HG03520 (cell line): ENCODE measurements at regions not wholly inside any gene's neighbourhood (a gene's known extent, or its start where the extent isn't known, plus 50 kb on each side); places are given as distances from the start of the nearest gene placed in this dataset.
"Not testable (repeated sequence)": the region's sequence is repeated elsewhere in the genome, so short reads cannot be mapped to it uniquely, and the experiment has no call there.

Experiments
- ATAC-seq: cut with Tn5 transposase; IDR thresholded peaks from one replicate; pipeline ENCODE4 v1.9.1; 2021; ENCODE audit warnings: mild to moderate bottlenecking, moderate library complexity; ENCODE audit not compliant: unreplicated experiment

GRCh38 chr20:1845163-1845523 lies 50.1 kb upstream of the SIRPA start:
- no peak for ATAC-seq

GRCh38 chr20:1844325-1845162 lies 50.7 kb upstream of the SIRPA start:
- peak; percentile 92 for ATAC-seq

- ATAC-seq: no peak
These were observed 52.9 kb upstream of the SIRPA start for GRCh38 chr20:1842281-1842680.

GRCh38 chr20:1841554-1842140 lies 53.6 kb upstream of the SIRPA start:
- no peak for ATAC-seq

GRCh38 chr20:1840817-1841553 lies 54.2 kb upstream of the SIRPA start:
- ATAC-seq: no peak

GRCh38 chr20:1839376-1840317 lies 55.6 kb upstream of the SIRPA start:
- not testable (repeated sequence) for ATAC-seq

GRCh38 chr20:1838556-1839279 lies 56.5 kb upstream of the SIRPA start:
- ATAC-seq: no peak

GRCh38 chr20:1835186-1836035 lies 59.8 kb upstream of the SIRPA start:
- no peak for ATAC-seq

GRCh38 chr20:1833728-1834726 lies 61.2 kb upstream of the SIRPA start:
- ATAC-seq: no peak

GRCh38 chr20:1833216-1833615 lies 62.0 kb upstream of the SIRPA start:
- ATAC-seq: no peak

- no peak for ATAC-seq
These were observed 62.6 kb upstream of the SIRPA start for GRCh38 chr20:1832634-1833033.

- ATAC-seq: no peak
These were observed 63.6 kb upstream of the SIRPA start for GRCh38 chr20:1831606-1832005.

- ATAC-seq: no peak
These were observed 64.1 kb upstream of the SIRPA start for GRCh38 chr20:1831096-1831495.

GRCh38 chr20:1830240-1830639 lies 65.0 kb upstream of the SIRPA start:
- ATAC-seq: no peak

GRCh38 chr20:1829531-1829930 lies 65.7 kb upstream of the SIRPA start:
- no peak for ATAC-seq

- no peak for ATAC-seq
These were observed 66.4 kb upstream of the SIRPA start for GRCh38 chr20:1828786-1829131.

- no peak for ATAC-seq
These were observed 67.0 kb upstream of the SIRPA start for GRCh38 chr20:1827974-1828785.
